OCI-LY3 (cell line): ENCODE measurements at regions not wholly inside any gene's neighbourhood (a gene's known extent, or its start where the extent isn't known, plus 50 kb on each side); places are given as distances from the start of the nearest gene placed in this dataset.

ENCODE experiments used
- CTCF ChIP-seq: fragments of 200-600, 300-600 bp; sonication (generic); IDR thresholded peaks from 2 replicates; pipeline ENCODE4 v1.5.1; 2014; ENCODE audit warnings: antibody characterized with exemption, low read length, low read depth
- EZH2phosphoT487 ChIP-seq: fragments of 200-600 bp; shearing (Covaris generic); IDR thresholded peaks from 2 replicates; pipeline ENCODE4 v1.6.1; 2018; ENCODE audit warnings: antibody characterized with exemption, mixed run types, low read depth

DNA sequence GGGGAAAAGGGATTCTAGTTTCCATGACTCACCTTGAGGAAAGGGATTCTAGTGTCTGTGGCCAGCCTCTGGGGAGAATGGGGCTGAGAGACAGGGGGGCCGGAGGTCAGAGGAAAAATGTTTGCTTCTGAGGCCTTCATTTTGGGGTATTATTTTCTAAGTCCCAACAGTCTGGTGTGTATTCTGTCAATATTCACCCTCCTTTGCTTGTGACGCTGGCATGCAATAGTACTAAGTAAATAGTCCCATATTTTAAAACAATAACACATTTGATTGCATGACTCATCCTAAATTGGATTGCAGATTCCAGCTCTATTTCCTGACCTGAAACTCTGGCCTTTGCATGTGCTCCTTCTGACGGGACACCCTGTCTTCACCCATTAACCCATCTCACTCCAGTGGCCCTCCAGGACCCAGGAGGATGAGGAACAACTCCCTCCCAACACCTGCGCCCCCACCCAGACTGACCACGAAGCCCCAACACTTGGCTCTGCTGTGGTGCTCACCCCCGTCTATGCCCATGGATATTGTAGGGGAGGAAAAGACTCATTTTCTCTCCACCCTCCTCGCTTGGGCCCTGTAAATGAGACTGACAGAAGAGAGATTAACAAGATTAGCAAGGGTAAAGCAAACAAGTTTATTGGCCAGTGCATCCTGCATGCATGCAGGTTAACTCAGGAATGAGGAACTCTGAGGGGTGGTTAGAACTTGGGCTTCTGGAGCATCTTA, 495.6 kb upstream of the KLF6 start:
- TF ChIP-seq EZH2phosphoT487 (no peak), CTCF (no peak)
